Natural killer cell (primary cell): ENCODE measurements at regions not wholly inside any gene's neighbourhood (a gene's known extent, or its start where the extent isn't known, plus 50 kb on each side); places are given as distances from the start of the nearest gene placed in this dataset.

Experiments
- ATAC-seq, 3 donors: fragments of 150-1000 bp in 2 of 3; fragments of 200-7000 bp in 1 of 3; cut with Tn5 transposase; 1 replicate in 1 of 3; 2 replicates in 2 of 3; pipeline ENCODE4 v1.10.0; 2021; ENCODE audit warnings: mild to moderate bottlenecking in 2 of 3, moderate library complexity in 2 of 3
- DNase-seq, 2 donors: peaks; one replicate each; pipeline versions ENCODE4 v3.0.0 to v3.0.0-alpha.2; 2013 to 2021; ENCODE audit warnings: mixed read lengths in 1 of 2
- H3K27ac ChIP-seq: one replicate; pipeline ENCODE4 v1.5.1; 2013; ENCODE audit warnings: mild to moderate bottlenecking, low read length
- H3K27me3 ChIP-seq: one replicate; pipeline ENCODE4 v1.6.1; 2013; ENCODE audit warnings: low read length; ENCODE audit not compliant: control insufficient read depth, insufficient read depth
- H3K36me3 ChIP-seq: one replicate; pipeline ENCODE4 v1.6.1; 2013; ENCODE audit warnings: low read length; ENCODE audit not compliant: control insufficient read depth, insufficient read depth
- H3K4me1 ChIP-seq: one replicate; pipeline ENCODE4 v1.6.1; 2013; ENCODE audit warnings: low read length; ENCODE audit not compliant: control insufficient read depth, insufficient read depth
- H3K4me3 ChIP-seq: one replicate; pipeline ENCODE4 v1.5.1; 2013; ENCODE audit warnings: low read length
- H3K9me3 ChIP-seq: one replicate; pipeline ENCODE4 v1.6.1; 2013; ENCODE audit warnings: low read length; ENCODE audit not compliant: control insufficient read depth, insufficient read depth
- H3K27ac Mint-ChIP-seq, 2 donors: one replicate each; pipeline ENCODE4 v1.8.0; 2022; ENCODE audit warnings: mild to moderate bottlenecking in 2 of 2, mixed read lengths in 2 of 2, moderate library complexity in 1 of 2
- H3K27me3 Mint-ChIP-seq, 2 donors: one replicate each; pipeline ENCODE4 v1.8.0; 2022; ENCODE audit warnings: low read depth in 2 of 2, mixed read lengths in 2 of 2
- H3K36me3 Mint-ChIP-seq: one replicate; pipeline ENCODE4 v1.8.0; 2022; ENCODE audit warnings: mixed read lengths
- H3K4me1 Mint-ChIP-seq, 2 donors: one replicate each; pipeline ENCODE4 v1.8.0; 2022; ENCODE audit warnings: mixed read lengths in 2 of 2
- H3K4me3 Mint-ChIP-seq: one replicate; pipeline ENCODE4 v1.8.0; 2022; ENCODE audit warnings: mild to moderate bottlenecking, moderate library complexity, mixed read lengths
- H3K9me3 Mint-ChIP-seq, 2 donors: one replicate each; pipeline ENCODE4 v1.8.0; 2022; ENCODE audit warnings: mixed read lengths in 2 of 2
- CTCF ChIP-seq: fragments of 200-600 bp; IDR thresholded peaks from one replicate; pipeline ENCODE4 v1.8.0; 2022; ENCODE audit warnings: antibody characterized with exemption
- WGBS: methylation state at CpG from one replicate; pipeline ENCODE4 v1.1.7; 2013; ENCODE audit warnings: missing lambda C conversion rate; ENCODE audit not compliant: insufficient coverage; 5-methylcytosine and 5-hydroxymethylcytosine counted together
- intact Hi-C: fragments of 100-400 bp; cut with micrococcal nuclease; formaldehyde crosslinking; loops from one replicate; pipeline ENCODE4 v1.14.2; 2022

- H3K27me3 ChIP-seq, result no peaks in the 10 kb centered on the region
- no peaks in the 10 kb centered on the region for H3K36me3 ChIP-seq
- no peak overlapping the region for H3K27ac ChIP-seq
- no peak overlapping the region for H3K4me3 ChIP-seq
- peaks cover 12% of the 10 kb centered on the region for H3K9me3 ChIP-seq
- intact Hi-C loops, result no loop called here
- Mint-ChIP-seq H3K4me3 (no peak overlapping the region), H3K9me3 (peaks cover 11 to 26% of the 10 kb centered on the region in 2 donors), H3K27me3 (no peaks in the 10 kb centered on the region), H3K27ac (no peak overlapping the region), H3K36me3 (peaks cover 7% of the 10 kb centered on the region), H3K4me1 (no peaks in the 10 kb centered on the region)
- no peaks in the 10 kb centered on the region for H3K4me1 ChIP-seq
- WGBS, result no CpG with 5 or more reads among the region's 2 CpGs
- TF ChIP-seq CTCF, result no peak
- DNase-seq (no peak), ATAC-seq (no peak)
These were observed 183.9 kb upstream of the POM121L12 start for GRCh38 chr7:52851547-52851946.

GRCh38 chr7:52843436-52843835, 192.0 kb upstream of the POM121L12 start:
- H3K9me3 Mint-ChIP-seq, result peaks cover 12 to 17% of the 10 kb centered on the region in 2 donors
- no peaks in the 10 kb centered on the region for H3K27me3 Mint-ChIP-seq
- no peaks in the 10 kb centered on the region for H3K4me1 ChIP-seq
- TF ChIP-seq CTCF, result no peak
- H3K36me3 ChIP-seq, result no peaks in the 10 kb centered on the region
- H3K4me3 Mint-ChIP-seq, result no peak overlapping the region
- H3K9me3 ChIP-seq, result peaks cover 15% of the 10 kb centered on the region
- no peaks in the 10 kb centered on the region for H3K4me1 Mint-ChIP-seq
- H3K27ac Mint-ChIP-seq, result no peak overlapping the region
- DNase-seq (no peak), ATAC-seq (no peak)
- intact Hi-C loops, result no loop called here
- no peak overlapping the region for H3K4me3 ChIP-seq
- no peak overlapping the region for H3K27ac ChIP-seq
- H3K36me3 Mint-ChIP-seq, result no peaks in the 10 kb centered on the region
- H3K27me3 ChIP-seq, result no peaks in the 10 kb centered on the region
- 50% methylated on average over 1 of the region's 1 CpG for WGBS

GRCh38 chr7:52842202-52842900, 193.1 kb upstream of the POM121L12 start:
- ATAC-seq, result no peak
- no peaks in the 10 kb centered on the region for H3K36me3 Mint-ChIP-seq

More at GRCh38 chr7:52842202-52842900, 193.1 kb upstream of the POM121L12 start:
- Mint-ChIP-seq H3K27me3 (no peaks in the 10 kb centered on the region), H3K9me3 (peaks cover 17 to 20% of the 10 kb centered on the region in 2 donors), H3K27ac (no peak overlapping the region), H3K4me1 (no peaks in the 10 kb centered on the region), H3K4me3 (no peak overlapping the region)
- intact Hi-C loops, result no loop called here
- 90% methylated on average over 4 of the region's 4 CpGs for WGBS
- Histone ChIP-seq H3K4me1 (no peaks in the 10 kb centered on the region), H3K9me3 (peaks cover 12% of the 10 kb centered on the region), H3K4me3 (no peak overlapping the region), H3K36me3 (no peaks in the 10 kb centered on the region), H3K27ac (no peak overlapping the region), H3K27me3 (no peaks in the 10 kb centered on the region)
- DNase-seq, result no peak
- no peak for TF ChIP-seq CTCF
